ENCODE measurements at regions not wholly inside any gene's neighbourhood (a gene's known extent, or its start where the extent isn't known, plus 50 kb on each side); places are given as distances from the start of the nearest gene placed in this dataset.

DNA sequence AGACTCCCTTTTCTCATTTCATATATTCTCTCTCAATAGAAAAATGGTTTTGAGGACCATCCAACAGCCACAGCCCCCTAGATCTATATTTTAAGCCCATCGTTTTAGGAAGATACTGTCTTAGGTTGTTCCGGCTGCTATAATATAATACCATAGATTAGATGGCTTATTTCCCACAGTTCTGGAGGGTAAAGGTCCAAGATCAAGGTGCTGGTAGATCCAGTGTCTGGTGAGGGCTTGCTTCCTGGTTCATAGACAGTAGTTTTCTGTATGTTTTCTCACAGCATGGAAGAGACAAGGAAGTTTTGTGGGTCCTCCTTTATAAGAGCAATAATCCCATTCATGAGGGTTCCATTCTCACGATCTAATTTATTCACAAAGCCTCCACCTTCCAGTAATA, 215.1 kb downstream of the AASDHPPT start:
- ATAC-seq: no peak
- H3K4me3 ChIP-seq: no peak overlapping the region
- H3K27me3 ChIP-seq: no peaks in the 10 kb centered on the region
- H3K9me3 ChIP-seq: no peaks in the 10 kb centered on the region
- intact Hi-C loops (cut with DNase I): no loop called here
- no peak overlapping the region for H3K27ac ChIP-seq
- H3K4me1 ChIP-seq: no peaks in the 10 kb centered on the region
- DNase-seq: no peak
- no peaks in the 10 kb centered on the region for H3K36me3 ChIP-seq
- TF ChIP-seq, protein P1, sequence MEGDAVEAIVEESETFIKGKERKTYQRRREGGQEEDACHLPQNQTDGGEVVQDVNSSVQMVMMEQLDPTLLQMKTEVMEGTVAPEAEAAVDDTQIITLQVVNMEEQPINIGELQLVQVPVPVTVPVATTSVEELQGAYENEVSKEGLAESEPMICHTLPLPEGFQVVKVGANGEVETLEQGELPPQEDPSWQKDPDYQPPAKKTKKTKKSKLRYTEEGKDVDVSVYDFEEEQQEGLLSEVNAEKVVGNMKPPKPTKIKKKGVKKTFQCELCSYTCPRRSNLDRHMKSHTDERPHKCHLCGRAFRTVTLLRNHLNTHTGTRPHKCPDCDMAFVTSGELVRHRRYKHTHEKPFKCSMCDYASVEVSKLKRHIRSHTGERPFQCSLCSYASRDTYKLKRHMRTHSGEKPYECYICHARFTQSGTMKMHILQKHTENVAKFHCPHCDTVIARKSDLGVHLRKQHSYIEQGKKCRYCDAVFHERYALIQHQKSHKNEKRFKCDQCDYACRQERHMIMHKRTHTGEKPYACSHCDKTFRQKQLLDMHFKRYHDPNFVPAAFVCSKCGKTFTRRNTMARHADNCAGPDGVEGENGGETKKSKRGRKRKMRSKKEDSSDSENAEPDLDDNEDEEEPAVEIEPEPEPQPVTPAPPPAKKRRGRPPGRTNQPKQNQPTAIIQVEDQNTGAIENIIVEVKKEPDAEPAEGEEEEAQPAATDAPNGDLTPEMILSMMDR (IDR thresholded peaks at IDR 0.05): no peak

DNA sequence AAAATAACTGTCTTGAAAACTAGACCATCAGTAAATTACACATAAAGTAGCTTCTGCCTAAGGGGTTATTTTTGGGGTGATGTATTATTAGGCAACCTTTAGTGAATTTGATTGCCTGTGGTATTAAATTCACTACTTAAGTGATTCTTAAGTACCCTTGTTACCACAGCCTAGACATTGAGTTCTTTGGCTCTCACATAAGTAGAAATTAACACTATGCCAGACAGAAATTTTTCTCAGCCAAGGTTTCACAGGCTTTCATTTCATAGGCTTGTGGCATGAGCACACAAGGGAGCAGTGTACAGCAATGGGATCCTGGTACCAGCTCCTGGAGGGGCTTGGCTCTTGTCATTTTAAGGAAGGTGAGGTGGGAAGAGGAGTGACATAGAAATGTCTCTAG, 218.5 kb downstream of the AASDHPPT start:
- peak; percentile 69 for ATAC-seq
- H3K4me1 ChIP-seq: no peaks in the 10 kb centered on the region
- H3K36me3 ChIP-seq: no peaks in the 10 kb centered on the region
- TF ChIP-seq, protein P1 (IDR thresholded peaks at IDR 0.05): no peak
- intact Hi-C loops (cut with DNase I): no loop called here
- DNase-seq: no peak
- no peaks in the 10 kb centered on the region for H3K27me3 ChIP-seq
- no peak overlapping the region for H3K27ac ChIP-seq
- H3K4me3 ChIP-seq: no peak overlapping the region
- peaks cover 0 to 22% of the 10 kb centered on the region in 2 donors for H3K9me3 ChIP-seq

DNA sequence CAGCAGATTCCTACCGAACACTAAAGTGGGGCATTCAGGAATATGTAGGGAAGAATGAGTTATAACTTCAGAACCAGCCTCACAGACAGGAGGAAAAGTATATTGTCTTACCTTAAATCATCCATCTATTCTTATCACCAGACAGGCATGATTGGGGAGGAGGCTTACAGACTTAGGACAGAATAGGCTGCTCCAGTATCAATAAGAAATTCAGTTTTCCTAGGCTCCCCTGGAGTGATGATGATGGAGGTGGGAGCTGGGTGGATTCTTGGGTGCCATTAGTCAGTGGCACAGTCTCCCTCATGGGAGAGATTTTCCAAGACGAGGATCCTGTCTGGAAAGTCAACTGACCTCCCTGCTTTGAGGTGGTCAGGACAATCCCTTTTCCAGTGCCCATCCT, 225.0 kb downstream of the AASDHPPT start:
- TF ChIP-seq, protein P1 (IDR thresholded peaks at IDR 0.05): no peak
- H3K27ac ChIP-seq: no peak overlapping the region
- no peak overlapping the region for H3K4me3 ChIP-seq
- ATAC-seq: no peak
- no peaks in the 10 kb centered on the region for H3K4me1 ChIP-seq
- intact Hi-C loops (cut with DNase I): no loop called here
- peaks cover 0 to 40% of the 10 kb centered on the region in 2 donors for H3K9me3 ChIP-seq
- no peak for DNase-seq
- H3K36me3 ChIP-seq: no peaks in the 10 kb centered on the region
- no peaks in the 10 kb centered on the region for H3K27me3 ChIP-seq

DNA sequence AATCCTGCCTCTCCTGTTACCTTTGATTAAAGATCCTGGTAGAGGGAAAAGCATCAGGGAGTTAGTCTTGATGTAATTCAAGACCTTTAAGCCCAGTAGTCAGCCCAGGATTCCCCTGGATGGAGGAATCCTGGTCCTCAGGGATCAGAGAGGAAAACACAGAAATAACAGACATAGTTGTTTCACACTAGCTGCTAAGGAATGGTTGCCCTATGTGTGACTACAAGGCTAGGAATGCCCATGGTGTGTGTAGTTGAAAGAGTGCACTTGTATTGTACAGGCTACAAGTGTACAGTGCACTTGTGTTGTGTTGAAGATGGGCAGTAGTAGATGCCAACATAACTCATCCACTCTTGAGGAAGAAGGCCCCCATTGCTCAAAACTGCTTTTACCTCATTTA, 226.8 kb downstream of the AASDHPPT start:
- TF ChIP-seq, protein P1 (IDR thresholded peaks at IDR 0.05): no peak
- Histone ChIP-seq H3K36me3 (no peaks in the 10 kb centered on the region), H3K4me3 (no peak overlapping the region), H3K4me1 (no peaks in the 10 kb centered on the region), H3K27ac (no peak overlapping the region), H3K9me3 (peaks cover 0 to 29% of the 10 kb centered on the region in 2 donors), H3K27me3 (no peaks in the 10 kb centered on the region)
- DNase-seq (no peak), ATAC-seq (peak; percentile 59)
- intact Hi-C loops (cut with DNase I): no loop called here

DNA sequence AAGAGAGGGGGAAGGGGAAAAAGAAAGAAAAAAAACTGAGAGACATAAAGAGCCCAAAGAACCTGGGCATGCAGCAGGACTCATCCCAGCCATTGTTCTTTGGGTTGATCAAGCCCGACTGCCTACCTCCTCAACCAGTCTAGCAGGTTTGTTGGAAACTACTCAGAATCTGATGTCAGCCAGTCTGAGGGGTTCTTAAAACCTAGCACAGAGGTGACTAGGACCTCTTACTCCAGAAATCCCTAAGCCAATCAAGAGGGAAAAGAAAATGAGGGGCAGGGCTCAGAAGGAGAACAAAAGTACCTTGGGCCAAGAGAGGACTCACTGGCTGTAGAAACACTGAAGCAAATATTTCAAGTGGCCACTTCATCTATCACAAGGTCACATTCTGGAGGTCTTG, 228.0 kb downstream of the AASDHPPT start:
- TF ChIP-seq, protein P1 (IDR thresholded peaks at IDR 0.05): no peak
- peak; percentile 95 for ATAC-seq
- intact Hi-C loops (cut with DNase I): no loop called here

More for the DNA sequence above, 228.0 kb downstream of the AASDHPPT start:
- H3K27ac ChIP-seq: no peak overlapping the region
- H3K9me3 ChIP-seq: peaks cover 0 to 23% of the 10 kb centered on the region in 2 donors
- no peak overlapping the region for H3K4me3 ChIP-seq
- H3K4me1 ChIP-seq: no peaks in the 10 kb centered on the region
- no peaks in the 10 kb centered on the region for H3K27me3 ChIP-seq
- H3K36me3 ChIP-seq: no peaks in the 10 kb centered on the region
- DNase-seq: no peak

Data from left lung (tissue), 4 donors.